ENCODE measurements at regions not wholly inside any gene's neighbourhood (a gene's known extent, or its start where the extent isn't known, plus 50 kb on each side); places are given as distances from the start of the nearest gene placed in this dataset.

DNA sequence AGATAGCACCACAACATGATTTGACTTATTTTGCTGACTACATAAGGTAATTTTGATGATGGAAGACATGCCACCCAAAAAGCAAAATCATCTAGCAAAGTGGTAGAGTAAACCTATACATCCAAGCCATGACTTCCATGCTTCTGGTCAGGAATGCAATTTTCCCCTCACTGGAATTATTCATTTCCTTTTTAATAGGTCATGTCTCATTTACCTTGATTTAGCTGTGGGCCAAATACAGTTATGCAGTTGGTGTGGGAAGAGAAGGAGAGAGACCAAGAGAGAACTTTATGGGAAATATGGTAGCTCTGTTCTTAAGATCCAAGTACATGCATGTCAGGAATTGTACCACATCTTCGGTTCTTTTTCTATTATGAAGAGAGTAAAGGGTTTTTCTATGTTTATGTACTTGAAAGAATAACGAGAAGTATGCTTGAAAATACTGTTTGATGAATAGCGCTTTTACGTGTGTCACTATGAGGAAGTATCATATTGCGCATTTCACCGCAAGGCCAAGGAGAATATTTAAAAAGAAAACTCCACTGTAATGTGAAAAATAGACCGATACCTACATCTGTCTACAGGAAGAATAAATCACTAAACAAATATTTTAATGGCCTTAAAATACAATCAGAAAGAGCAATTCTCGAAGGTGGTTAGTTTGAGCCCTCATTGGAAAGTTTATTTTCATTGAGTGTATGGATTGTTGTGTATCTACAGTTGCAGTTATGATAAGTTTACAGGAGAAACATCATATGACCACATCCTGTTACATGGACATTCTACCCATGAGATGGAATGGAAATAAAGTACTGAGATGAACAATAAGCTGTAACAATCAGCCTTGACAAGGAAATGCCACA is 134.0 kb downstream of the FOXD1 start:
- Histone ChIP-seq H3K9me2 (replicated peaks; ENCODE audit: control insufficient read depth, low read length) (no peaks in the 10 kb centered on the region), H3K27ac (ENCODE audit: low read depth, low read length) (no peak overlapping the region), H3K27me3 (ENCODE audit: control insufficient read depth, low read length) (peaks cover 9% of the 10 kb centered on the region; the same call in 1 of the 2 replicates), H3K4me3 (ENCODE audit: low read length) (no peak overlapping the region), H3F3A (ENCODE audit: control insufficient read depth, insufficient read depth) (no peaks in the 10 kb centered on the region), H4K20me1 (ENCODE audit: control insufficient read depth, insufficient read depth, low read depth, low read length) (no peaks in the 10 kb centered on the region), H3K4me1 (ENCODE audit: control insufficient read depth, low read length) (no peaks in the 10 kb centered on the region), H3K79me2 (ENCODE audit: control insufficient read depth, low read length) (no peaks in the 10 kb centered on the region), H3K9me3 (ENCODE audit: control insufficient read depth, insufficient read depth, low read length) (no peaks in the 10 kb centered on the region), H3K36me3 (ENCODE audit: control insufficient read depth, low read length) (no peaks in the 10 kb centered on the region), H3K4me2 (ENCODE audit: low read length) (no peak overlapping the region)
- TF ChIP-seq EZH2phosphoT487 (IDR thresholded peaks at IDR 0.05; ENCODE audit: borderline replicate concordance, low read length), result no peak
- TF ChIP-seq, protein P1, sequence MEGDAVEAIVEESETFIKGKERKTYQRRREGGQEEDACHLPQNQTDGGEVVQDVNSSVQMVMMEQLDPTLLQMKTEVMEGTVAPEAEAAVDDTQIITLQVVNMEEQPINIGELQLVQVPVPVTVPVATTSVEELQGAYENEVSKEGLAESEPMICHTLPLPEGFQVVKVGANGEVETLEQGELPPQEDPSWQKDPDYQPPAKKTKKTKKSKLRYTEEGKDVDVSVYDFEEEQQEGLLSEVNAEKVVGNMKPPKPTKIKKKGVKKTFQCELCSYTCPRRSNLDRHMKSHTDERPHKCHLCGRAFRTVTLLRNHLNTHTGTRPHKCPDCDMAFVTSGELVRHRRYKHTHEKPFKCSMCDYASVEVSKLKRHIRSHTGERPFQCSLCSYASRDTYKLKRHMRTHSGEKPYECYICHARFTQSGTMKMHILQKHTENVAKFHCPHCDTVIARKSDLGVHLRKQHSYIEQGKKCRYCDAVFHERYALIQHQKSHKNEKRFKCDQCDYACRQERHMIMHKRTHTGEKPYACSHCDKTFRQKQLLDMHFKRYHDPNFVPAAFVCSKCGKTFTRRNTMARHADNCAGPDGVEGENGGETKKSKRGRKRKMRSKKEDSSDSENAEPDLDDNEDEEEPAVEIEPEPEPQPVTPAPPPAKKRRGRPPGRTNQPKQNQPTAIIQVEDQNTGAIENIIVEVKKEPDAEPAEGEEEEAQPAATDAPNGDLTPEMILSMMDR (IDR thresholded peaks at IDR 0.05; ENCODE audit: low read depth, low read length, poor library complexity, severe bottlenecking), result no peak

DNA sequence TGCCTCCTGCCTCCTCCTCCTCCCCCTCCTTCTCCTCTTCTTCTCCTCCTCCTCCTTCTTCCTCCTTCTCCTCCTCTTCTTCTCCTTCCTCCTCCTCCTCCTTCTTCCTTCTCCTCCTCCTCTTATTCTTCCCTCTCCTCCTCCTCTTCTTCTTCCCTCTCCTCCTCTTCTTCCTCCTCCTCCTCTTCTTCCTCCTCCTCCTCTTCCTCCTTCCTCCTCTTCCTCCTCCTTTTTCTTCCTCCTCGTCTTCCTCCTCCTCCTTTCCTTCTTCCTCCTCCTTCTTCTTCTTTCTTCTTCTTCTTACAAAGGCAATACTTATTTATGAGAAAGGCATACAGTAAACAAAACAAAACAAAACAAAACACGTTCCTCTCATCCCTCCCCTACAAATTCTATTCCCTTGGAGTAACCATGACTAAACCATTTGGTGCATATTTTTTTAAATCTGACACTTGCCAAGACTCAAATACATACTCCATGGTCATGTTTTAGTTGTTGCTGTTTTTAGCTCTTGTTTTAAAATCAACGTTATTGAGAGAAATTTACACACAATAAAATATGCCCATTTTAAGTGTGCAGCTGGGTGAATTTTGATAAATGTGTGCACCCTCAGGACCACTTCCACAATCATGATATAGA is 135.6 kb downstream of the FOXD1 start:
- no peaks in the 10 kb centered on the region for H3K36me3 ChIP-seq (ENCODE audit: control insufficient read depth, low read length)
- no peaks in the 10 kb centered on the region for H4K20me1 ChIP-seq (ENCODE audit: control insufficient read depth, insufficient read depth, low read depth, low read length)
- no peaks in the 10 kb centered on the region for H3K4me1 ChIP-seq (ENCODE audit: control insufficient read depth, low read length)
- no peak overlapping the region for H3K4me2 ChIP-seq (ENCODE audit: low read length)
- peaks cover 6% of the 10 kb centered on the region for H3K27me3 ChIP-seq (ENCODE audit: control insufficient read depth, low read length)
- H3F3A ChIP-seq (ENCODE audit: control insufficient read depth, insufficient read depth), result no peaks in the 10 kb centered on the region
- H3K27ac ChIP-seq (ENCODE audit: low read depth, low read length), result no peak overlapping the region
- H3K9me2 ChIP-seq (replicated peaks; ENCODE audit: control insufficient read depth, low read length), result no peaks in the 10 kb centered on the region
- TF ChIP-seq EZH2phosphoT487 (IDR thresholded peaks at IDR 0.05; ENCODE audit: borderline replicate concordance, low read length), result no peak
- TF ChIP-seq, protein P1 (IDR thresholded peaks at IDR 0.05; ENCODE audit: low read depth, low read length, poor library complexity, severe bottlenecking), result no peak
- H3K79me2 ChIP-seq (ENCODE audit: control insufficient read depth, low read length), result no peaks in the 10 kb centered on the region
- no peaks in the 10 kb centered on the region for H3K9me3 ChIP-seq (ENCODE audit: control insufficient read depth, insufficient read depth, low read length)
- no peak overlapping the region for H3K4me3 ChIP-seq (ENCODE audit: low read length)

DNA sequence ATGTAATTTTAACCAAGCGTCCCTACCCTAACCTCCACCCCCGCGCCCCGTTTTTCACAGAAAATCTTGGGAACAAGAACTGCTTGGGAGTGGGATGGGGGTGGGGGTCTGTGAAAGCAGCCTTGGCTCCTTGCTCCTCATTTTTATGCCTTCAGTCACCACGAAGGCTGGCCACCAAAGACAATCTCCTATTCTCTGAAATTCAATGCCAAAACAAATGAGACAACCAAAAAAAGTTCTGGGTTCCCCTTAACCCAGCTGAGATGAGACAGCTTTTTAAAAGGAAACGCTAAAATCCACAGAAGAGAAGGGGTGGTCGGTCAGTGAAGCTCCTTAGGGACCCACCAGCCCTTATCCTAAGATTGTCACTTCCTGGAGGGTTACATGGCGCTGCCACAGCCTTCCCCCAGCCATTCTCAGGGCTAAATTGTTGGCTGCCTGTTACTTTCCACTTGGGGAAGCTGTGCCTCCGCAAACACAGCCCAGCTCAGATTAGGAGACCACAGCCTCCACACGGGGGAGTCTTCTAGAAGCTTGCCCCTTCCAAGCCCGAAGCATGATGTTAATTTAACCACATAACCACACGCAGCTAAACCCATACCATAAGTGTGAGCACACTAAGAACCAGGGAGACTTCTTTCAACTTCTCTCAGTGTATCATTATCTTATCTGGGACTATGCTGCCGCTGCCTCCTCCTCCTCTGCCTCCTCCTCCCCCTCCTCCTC is 136.3 kb downstream of the FOXD1 start:
- Histone ChIP-seq H3K79me2 (ENCODE audit: control insufficient read depth, low read length) (no peaks in the 10 kb centered on the region), H3K36me3 (ENCODE audit: control insufficient read depth, low read length) (no peaks in the 10 kb centered on the region), H3F3A (ENCODE audit: control insufficient read depth, insufficient read depth) (no peaks in the 10 kb centered on the region), H3K27me3 (ENCODE audit: control insufficient read depth, low read length) (peaks cover 6% of the 10 kb centered on the region), H3K9me2 (replicated peaks; ENCODE audit: control insufficient read depth, low read length) (no peaks in the 10 kb centered on the region), H3K27ac (ENCODE audit: low read depth, low read length) (no peak overlapping the region), H3K4me3 (ENCODE audit: low read length) (no peak overlapping the region), H4K20me1 (ENCODE audit: control insufficient read depth, insufficient read depth, low read depth, low read length) (no peaks in the 10 kb centered on the region), H3K4me2 (ENCODE audit: low read length) (no peak overlapping the region), H3K9me3 (ENCODE audit: control insufficient read depth, insufficient read depth, low read length) (no peaks in the 10 kb centered on the region), H3K4me1 (ENCODE audit: control insufficient read depth, low read length) (no peaks in the 10 kb centered on the region)
- TF ChIP-seq EZH2phosphoT487 (IDR thresholded peaks at IDR 0.05; ENCODE audit: borderline replicate concordance, low read length), result no peak
- TF ChIP-seq, protein P1 (IDR thresholded peaks at IDR 0.05; ENCODE audit: low read depth, low read length, poor library complexity, severe bottlenecking), result no peak
